GM04504 (cell line): ENCODE measurements at regions not wholly inside any gene's neighbourhood (a gene's known extent, or its start where the extent isn't known, plus 50 kb on each side); places are given as distances from the start of the nearest gene placed in this dataset.

Experiments used
- DNase-seq: peaks from one replicate; pipeline ENCODE4 v3.0.0-alpha.2; 2012; ENCODE audit warnings: low read depth

DNA sequence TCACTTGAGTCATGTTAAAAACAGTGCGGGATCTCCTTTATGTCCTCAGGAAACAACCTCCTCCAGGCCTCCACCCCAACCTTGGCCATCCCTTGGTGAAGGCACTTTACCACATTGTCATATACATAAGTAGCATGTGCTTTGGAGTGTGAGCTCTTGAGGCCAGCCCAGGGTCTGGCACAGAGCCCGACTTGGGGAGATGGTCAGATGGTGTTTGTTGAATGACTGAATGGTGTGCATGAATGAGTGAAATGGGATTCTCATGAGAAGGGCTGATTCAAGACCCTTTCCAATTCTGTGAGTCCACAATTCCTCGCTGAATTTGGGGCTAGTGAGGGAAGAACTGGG lies 52.9 kb upstream of the DLK1 start:
- no peak for DNase-seq

DNA sequence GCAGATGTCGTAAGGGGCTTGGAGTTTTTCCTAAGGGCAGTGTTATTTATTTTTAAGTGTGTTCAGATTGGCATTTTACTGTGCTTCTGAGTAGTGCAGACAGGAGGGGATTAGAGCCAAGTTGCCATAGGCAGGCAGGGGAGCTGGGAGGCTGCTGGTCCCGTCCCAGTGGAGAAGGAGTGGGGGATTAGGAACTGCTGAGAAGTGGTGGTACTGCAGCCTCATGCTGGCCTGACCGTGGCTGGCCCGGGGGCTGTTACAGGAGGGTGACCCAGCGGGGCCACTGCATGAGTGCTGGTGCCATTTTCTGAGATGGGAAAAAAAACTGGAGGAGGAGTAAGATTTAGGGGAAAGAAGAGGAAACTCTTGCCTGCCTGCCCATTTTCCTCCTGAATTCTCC lies 52.3 kb upstream of the DLK1 start:
- no peak for DNase-seq

DNA sequence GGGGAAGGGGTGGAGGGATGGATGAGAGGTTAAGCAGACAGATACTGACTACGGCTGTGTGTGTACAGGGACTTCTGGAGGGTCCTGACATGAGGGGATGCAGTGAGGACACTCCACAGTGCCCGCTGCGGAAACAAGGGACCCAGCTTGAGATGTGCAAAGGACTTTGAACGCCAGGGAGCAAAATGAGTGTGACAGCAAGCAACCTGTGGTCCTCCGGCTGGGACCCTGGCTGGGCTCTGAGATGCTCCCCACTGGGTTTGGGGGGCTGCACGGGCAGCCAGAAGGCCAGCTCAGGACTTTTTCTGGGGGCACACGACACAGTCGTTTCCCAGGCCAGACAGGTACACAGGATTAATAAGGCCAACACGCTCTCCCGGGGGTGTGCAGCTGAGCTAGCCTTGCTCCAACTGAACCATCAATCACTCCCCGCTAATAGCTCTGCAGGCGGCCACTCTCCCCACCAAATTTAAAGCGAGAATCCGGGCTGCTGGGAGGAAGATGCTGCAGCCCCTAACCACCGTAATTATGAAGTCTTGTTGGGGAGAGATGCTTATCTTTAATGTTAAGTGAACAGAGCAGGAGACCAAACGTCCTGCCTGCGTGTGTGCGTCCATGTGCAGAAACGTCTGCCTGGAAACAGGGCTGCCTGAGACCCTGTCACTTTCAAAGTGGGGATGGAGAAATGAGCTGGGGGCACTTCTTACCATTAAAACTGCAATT lies 51.6 kb upstream of the DLK1 start:
- no peak for DNase-seq

DNA sequence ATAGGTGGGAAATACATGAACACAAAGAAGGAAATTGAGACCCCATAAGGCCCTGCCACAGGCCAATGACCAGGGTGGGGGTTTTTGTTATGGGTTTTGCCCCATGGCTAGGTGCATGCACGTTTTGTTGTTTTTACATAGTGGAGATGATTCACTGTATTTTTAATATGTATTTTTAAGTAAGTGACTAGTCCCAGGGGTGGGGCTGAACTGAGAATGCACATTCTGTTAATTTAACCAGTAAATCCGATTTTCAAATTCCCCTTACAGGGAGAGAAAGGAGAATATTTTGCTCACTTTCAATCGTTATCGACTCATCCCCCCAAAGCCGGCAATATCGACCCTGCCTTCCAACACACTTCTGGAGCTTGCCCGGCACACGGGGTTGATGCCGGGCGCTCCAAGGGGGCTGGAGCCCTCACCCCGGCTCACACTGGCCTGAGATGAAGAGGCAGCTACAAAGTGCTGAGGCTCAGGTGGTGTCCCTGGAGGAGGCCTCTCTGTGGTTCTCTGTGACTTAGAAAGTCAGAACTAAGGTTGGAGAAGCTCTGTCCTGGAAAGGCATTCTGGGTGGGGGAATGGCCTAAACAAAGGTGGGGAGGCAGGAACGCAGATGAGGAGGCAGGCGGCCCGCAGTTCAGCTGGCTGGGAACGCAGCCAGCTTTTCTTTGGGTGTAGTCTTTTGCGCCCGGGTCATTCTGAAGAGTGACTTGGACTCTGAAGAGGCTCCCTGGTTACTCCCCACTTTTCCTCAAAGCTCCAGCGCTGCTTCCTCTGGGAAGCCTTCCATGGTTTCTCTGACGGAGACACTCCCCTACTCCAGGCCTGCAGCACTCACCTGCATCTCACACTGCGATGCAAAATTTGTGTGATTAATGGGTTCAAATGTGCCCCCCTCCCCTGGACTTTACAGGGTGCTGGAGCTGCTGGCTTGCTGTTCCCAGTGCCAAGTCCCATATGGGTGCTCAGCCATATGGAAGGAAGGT lies 50.7 kb upstream of the DLK1 start:
- no peak for DNase-seq
